Endothelial cell of umbilical vein (primary cell): ENCODE measurements at regions not wholly inside any gene's neighbourhood (a gene's known extent, or its start where the extent isn't known, plus 50 kb on each side); places are given as distances from the start of the nearest gene placed in this dataset.

Source experiments
- CTCF ChIP-seq, 2 donors: IDR thresholded peaks; 1 replicate in 1 of 2; 2 replicates in 1 of 2; pipeline ENCODE4 v1.5.1; 2011; ENCODE audit warnings: low read length in 2 of 2, mild to moderate bottlenecking in 2 of 2, moderate library complexity in 2 of 2, control low read depth in 1 of 2, inconsistent platforms in 1 of 2, low read depth in 1 of 2; ENCODE audit not compliant: insufficient read depth in 1 of 2; ENCODE audit errors: extremely low read depth in 1 of 2
- EZH2 ChIP-seq: IDR thresholded peaks from 2 replicates; pipeline ENCODE4 v1.6.1; 2012; ENCODE audit warnings: borderline replicate concordance, low read depth, mild to moderate bottlenecking, moderate library complexity, low read length, inconsistent platforms; ENCODE audit not compliant: severe bottlenecking
- FOS ChIP-seq: IDR thresholded peaks from 2 replicates; pipeline ENCODE4 v1.6.1; 2011; ENCODE audit warnings: mild to moderate bottlenecking, low read length, moderate library complexity, borderline replicate concordance; ENCODE audit not compliant: insufficient read depth
- GATA2 ChIP-seq: IDR thresholded peaks from 2 replicates; pipeline ENCODE4 v1.7.0; 2011; ENCODE audit warnings: low read depth, mild to moderate bottlenecking, moderate library complexity, mixed read lengths, low read length; ENCODE audit not compliant: insufficient read length, insufficient read depth
- JUN ChIP-seq: IDR thresholded peaks from 2 replicates; pipeline ENCODE4 v1.6.1; 2011; ENCODE audit warnings: borderline replicate concordance, low read depth; ENCODE audit not compliant: insufficient read length, insufficient read depth
- POLR2A ChIP-seq: IDR thresholded peaks from 2 replicates; pipeline ENCODE4 v1.6.1; 2012; ENCODE audit warnings: low read depth, mild to moderate bottlenecking, control low read depth, low read length
- POLR2AphosphoS5 ChIP-seq: IDR thresholded peaks from 2 replicates; pipeline ENCODE4 v1.6.1; 2012; ENCODE audit warnings: low read depth, mild to moderate bottlenecking, control low read depth, low read length, moderate library complexity; ENCODE audit not compliant: insufficient read depth
- TF ChIP-seq, protein P1 (sequence below): IDR thresholded peaks from 2 replicates; pipeline ENCODE4 v1.6.1; 2011; ENCODE audit not compliant: insufficient read depth, insufficient read length

DNA sequence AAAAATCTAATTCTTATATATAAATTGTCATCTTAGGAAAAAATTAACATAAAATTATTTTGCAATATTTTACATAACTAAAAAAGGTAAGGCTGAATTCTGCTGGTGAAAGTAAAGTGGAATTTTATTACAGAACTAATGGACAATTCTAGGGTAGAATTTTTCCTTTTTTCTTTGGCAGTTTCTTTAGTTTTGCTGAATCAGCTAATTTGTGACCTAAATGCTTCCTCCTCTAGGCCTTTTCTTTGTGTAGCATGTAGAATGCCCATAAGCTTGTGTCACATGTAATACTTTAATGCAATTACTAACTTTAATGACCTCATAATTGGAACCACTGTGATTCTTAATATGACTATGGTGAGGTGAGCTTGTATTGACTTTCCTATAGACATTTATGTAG, 1378.4 kb upstream of the ADGRL4 start:
- TF ChIP-seq, protein P1, sequence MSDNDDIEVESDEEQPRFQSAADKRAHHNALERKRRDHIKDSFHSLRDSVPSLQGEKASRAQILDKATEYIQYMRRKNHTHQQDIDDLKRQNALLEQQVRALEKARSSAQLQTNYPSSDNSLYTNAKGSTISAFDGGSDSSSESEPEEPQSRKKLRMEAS = no peak
- TF ChIP-seq CTCF (IDR thresholded peaks at IDR 0.05; ENCODE audit: extremely low read depth in 1 of 2, insufficient read depth in 1 of 2, low read depth in 1 of 2, low read length in 2 of 2) (no peak), POLR2AphosphoS5 (no peak), EZH2 (no peak), FOS (no peak), POLR2A (no peak), GATA2 (no peak), JUN (no peak)
